GM19395 (cell line): ENCODE measurements at regions not wholly inside any gene's neighbourhood (a gene's known extent, or its start where the extent isn't known, plus 50 kb on each side); places are given as distances from the start of the nearest gene placed in this dataset.
"Not testable (repeated sequence)": the region's sequence is repeated elsewhere in the genome, so short reads cannot be mapped to it uniquely, and the experiment has no call there.

ENCODE experiments used
- ATAC-seq: cut with Tn5 transposase; IDR thresholded peaks from one replicate; pipeline ENCODE4 v1.9.1; 2021; ENCODE audit warnings: mild to moderate bottlenecking, moderate library complexity; ENCODE audit not compliant: unreplicated experiment

- ATAC-seq: no peak
These were observed 51.8 kb upstream of the AGR3 start for GRCh38 chr7:16933296-16934279.

- ATAC-seq: no peak
These were observed 53.0 kb upstream of the AGR3 start for GRCh38 chr7:16934722-16935340.

- ATAC-seq: no peak
These were observed 53.6 kb upstream of the AGR3 start for GRCh38 chr7:16935341-16935735.

GRCh38 chr7:16936626-16937422 is 55.0 kb upstream of the AGR3 start:
- no peak for ATAC-seq

- ATAC-seq: no peak
These were observed 57.4 kb upstream of the AGR3 start for GRCh38 chr7:16939161-16939560.

GRCh38 chr7:16940776-16941175 is 59.0 kb upstream of the AGR3 start:
- no peak for ATAC-seq

GRCh38 chr7:16942929-16943509 is 61.2 kb upstream of the AGR3 start:
- no peak for ATAC-seq

- no peak for ATAC-seq
These were observed 63.2 kb upstream of the AGR3 start for GRCh38 chr7:16944936-16945335.

- ATAC-seq: no peak
These were observed 63.6 kb upstream of the AGR3 start for GRCh38 chr7:16945372-16945771.

- ATAC-seq: not testable (repeated sequence)
These were observed 66.3 kb upstream of the AGR3 start for GRCh38 chr7:16948110-16948509.

GRCh38 chr7:16951483-16952080 is 69.8 kb upstream of the AGR3 start:
- ATAC-seq: no peak

GRCh38 chr7:16954321-16954720 is 72.5 kb upstream of the AGR3 start:
- ATAC-seq: no peak

- ATAC-seq: no peak
These were observed 76.9 kb upstream of the AGR3 start for GRCh38 chr7:16958724-16959123.

GRCh38 chr7:16960337-16960965 is 78.7 kb upstream of the AGR3 start:
- ATAC-seq: no peak

- no peak for ATAC-seq
These were observed 79.9 kb upstream of the AGR3 start for GRCh38 chr7:16961641-16962040.

GRCh38 chr7:16963044-16963443 is 81.3 kb upstream of the AGR3 start:
- no peak for ATAC-seq

- ATAC-seq: not testable (repeated sequence)
These were observed 83.9 kb upstream of the AGR3 start for GRCh38 chr7:16965697-16966096.

- ATAC-seq: no peak
These were observed 85.6 kb upstream of the AGR3 start for GRCh38 chr7:16967300-16967811.

- no peak for ATAC-seq
These were observed 89.1 kb upstream of the AGR3 start for GRCh38 chr7:16970732-16971482.
